A673 (cell line): ENCODE measurements at regions not wholly inside any gene's neighbourhood (a gene's known extent, or its start where the extent isn't known, plus 50 kb on each side); places are given as distances from the start of the nearest gene placed in this dataset.

Experiments used
- BruUV-seq: library from RNA; stranded (reverse); fragments of 400-500 nt; replicated peaks from 2 replicates; lab custom pipeline; 2021; lab: Mats Ljungman, UMichigan
- CTCF ChIA-PET: fragments of 300-600 bp; sonication (Branson Sonifier 250); formaldehyde crosslinking; loops from one replicate; lab custom pipeline; 2022; ENCODE audit warnings: antibody characterized with exemption; lab: Charles Lee
- POLR2A ChIA-PET: fragments of 300-600 bp; sonication (Branson Sonifier 250); formaldehyde crosslinking; loops from one replicate; lab custom pipeline; 2022; ENCODE audit warnings: antibody characterized with exemption; ENCODE audit not compliant: low non-redundant PET; lab: Charles Lee
- DNase-seq: peaks from one replicate; pipeline ENCODE4 v3.0.0-alpha.2; 2015; ENCODE audit warnings: low spot score
- H3K27ac ChIP-seq: fragments of 200-600 bp; sonication (generic); 2 replicates; pipeline ENCODE4 v1.5.1; 2016; ENCODE audit warnings: mixed run types, low read depth, mild to moderate bottlenecking, mixed read lengths, antibody characterized with exemption, low read length; ENCODE audit not compliant: poor library complexity, severe bottlenecking
- H3K27me3 ChIP-seq: fragments of 200-600 bp; sonication (generic); replicated peaks from 2 replicates; pipeline ENCODE4 v1.6.1; 2017; ENCODE audit warnings: mixed run types, low read depth, mild to moderate bottlenecking, mixed read lengths, antibody characterized with exemption, low read length; ENCODE audit not compliant: insufficient read depth, poor library complexity
- H3K36me3 ChIP-seq: fragments of 200-600 bp; sonication (generic); 2 replicates; pipeline ENCODE4 v1.6.1; 2016; ENCODE audit warnings: mixed run types, mild to moderate bottlenecking, mixed read lengths, antibody characterized with exemption, low read length; ENCODE audit not compliant: insufficient read depth, poor library complexity, severe bottlenecking
- H3K4me1 ChIP-seq: fragments of 200-600 bp; sonication (generic); 2 replicates; pipeline ENCODE4 v1.6.1; 2017; ENCODE audit warnings: mixed run types, mild to moderate bottlenecking, mixed read lengths, antibody characterized with exemption, low read length; ENCODE audit not compliant: insufficient read depth, poor library complexity, severe bottlenecking
- H3K4me3 ChIP-seq: fragments of 200-600 bp; sonication (generic); 2 replicates; pipeline ENCODE4 v1.5.1; 2016; ENCODE audit warnings: low read depth, mixed run types, mild to moderate bottlenecking, mixed read lengths, low read length; ENCODE audit not compliant: poor library complexity, severe bottlenecking
- H3K9me3 ChIP-seq: fragments of 200-600 bp; sonication (generic); 2 replicates; pipeline ENCODE4 v1.6.1; 2016; ENCODE audit warnings: mixed run types, low read depth, mild to moderate bottlenecking, mixed read lengths, antibody characterized with exemption, low read length; ENCODE audit not compliant: poor library complexity, severe bottlenecking
- EZH2 ChIP-seq: fragments of 200-600 bp; sonication (generic); IDR thresholded peaks from 2 replicates; pipeline ENCODE4 v1.6.1; 2017; ENCODE audit warnings: borderline replicate concordance, low read depth, mild to moderate bottlenecking, mixed read lengths, antibody characterized with exemption, low read length; ENCODE audit not compliant: poor library complexity, severe bottlenecking
- intact Hi-C: fragments of 100-400 bp; cut with micrococcal nuclease; formaldehyde crosslinking; loops from one replicate; pipeline ENCODE4 v1.10.0; 2022; ENCODE audit not compliant: unreplicated experiment
- TF ChIP-seq, protein P1 (sequence below): fragments of 300-800, 200-600 bp; sonication (generic); conservative IDR thresholded peaks from 2 replicates; pipeline ENCODE4 v1.5.1; 2017; ENCODE audit warnings: low read depth, mild to moderate bottlenecking, antibody characterized with exemption, low read length, moderate library complexity, mixed read lengths

DNA sequence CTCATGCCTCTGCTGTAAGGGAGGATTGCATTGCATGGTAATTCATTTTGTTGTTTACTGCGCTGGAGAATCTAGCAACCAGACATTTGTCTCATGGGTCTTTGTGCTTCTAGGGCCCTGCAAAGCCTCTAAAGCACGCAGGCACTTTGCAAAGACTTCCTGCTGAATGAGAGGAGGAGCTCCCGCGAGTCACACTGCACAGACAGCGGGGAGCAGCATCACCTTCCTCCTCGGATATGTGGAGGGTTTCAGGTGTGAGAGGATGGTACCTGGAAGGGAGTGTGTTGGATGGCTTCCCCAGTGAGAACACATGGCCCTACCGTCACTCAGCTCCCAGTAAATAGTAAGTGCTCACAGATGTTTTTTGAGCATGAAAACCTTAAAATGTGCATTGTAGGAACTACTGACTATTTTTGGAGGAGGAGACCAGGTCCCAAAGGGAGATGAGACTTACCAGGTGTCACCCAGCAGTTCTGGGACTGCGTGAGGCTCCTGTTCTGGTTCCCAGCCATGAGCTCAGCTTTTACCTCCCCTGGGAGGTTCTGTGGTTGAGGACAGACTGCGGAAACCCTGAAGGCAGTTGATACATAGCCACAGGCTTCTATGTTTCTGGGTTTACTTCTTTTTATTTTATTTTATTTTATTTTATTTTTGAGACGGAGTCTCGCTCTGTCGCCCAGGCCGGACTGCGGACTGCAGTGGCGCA is 278.0 kb downstream of the FGF9 start:
- Histone ChIP-seq H3K9me3 (peaks cover 8% of the 10 kb centered on the region), H3K27me3 (no peaks in the 10 kb centered on the region), H3K36me3 (no peaks in the 10 kb centered on the region), H3K27ac (no peak overlapping the region), H3K4me3 (no peak overlapping the region), H3K4me1 (no peaks in the 10 kb centered on the region)
- ChIA-PET CTCF (no interaction called here), POLR2A (no interaction called here)
- DNase-seq = no peak
- TF ChIP-seq, protein P1, sequence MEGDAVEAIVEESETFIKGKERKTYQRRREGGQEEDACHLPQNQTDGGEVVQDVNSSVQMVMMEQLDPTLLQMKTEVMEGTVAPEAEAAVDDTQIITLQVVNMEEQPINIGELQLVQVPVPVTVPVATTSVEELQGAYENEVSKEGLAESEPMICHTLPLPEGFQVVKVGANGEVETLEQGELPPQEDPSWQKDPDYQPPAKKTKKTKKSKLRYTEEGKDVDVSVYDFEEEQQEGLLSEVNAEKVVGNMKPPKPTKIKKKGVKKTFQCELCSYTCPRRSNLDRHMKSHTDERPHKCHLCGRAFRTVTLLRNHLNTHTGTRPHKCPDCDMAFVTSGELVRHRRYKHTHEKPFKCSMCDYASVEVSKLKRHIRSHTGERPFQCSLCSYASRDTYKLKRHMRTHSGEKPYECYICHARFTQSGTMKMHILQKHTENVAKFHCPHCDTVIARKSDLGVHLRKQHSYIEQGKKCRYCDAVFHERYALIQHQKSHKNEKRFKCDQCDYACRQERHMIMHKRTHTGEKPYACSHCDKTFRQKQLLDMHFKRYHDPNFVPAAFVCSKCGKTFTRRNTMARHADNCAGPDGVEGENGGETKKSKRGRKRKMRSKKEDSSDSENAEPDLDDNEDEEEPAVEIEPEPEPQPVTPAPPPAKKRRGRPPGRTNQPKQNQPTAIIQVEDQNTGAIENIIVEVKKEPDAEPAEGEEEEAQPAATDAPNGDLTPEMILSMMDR = no peak
- TF ChIP-seq EZH2 = no peak
- intact Hi-C loops = no loop called here
- no TSS peak for BruUV-seq

DNA sequence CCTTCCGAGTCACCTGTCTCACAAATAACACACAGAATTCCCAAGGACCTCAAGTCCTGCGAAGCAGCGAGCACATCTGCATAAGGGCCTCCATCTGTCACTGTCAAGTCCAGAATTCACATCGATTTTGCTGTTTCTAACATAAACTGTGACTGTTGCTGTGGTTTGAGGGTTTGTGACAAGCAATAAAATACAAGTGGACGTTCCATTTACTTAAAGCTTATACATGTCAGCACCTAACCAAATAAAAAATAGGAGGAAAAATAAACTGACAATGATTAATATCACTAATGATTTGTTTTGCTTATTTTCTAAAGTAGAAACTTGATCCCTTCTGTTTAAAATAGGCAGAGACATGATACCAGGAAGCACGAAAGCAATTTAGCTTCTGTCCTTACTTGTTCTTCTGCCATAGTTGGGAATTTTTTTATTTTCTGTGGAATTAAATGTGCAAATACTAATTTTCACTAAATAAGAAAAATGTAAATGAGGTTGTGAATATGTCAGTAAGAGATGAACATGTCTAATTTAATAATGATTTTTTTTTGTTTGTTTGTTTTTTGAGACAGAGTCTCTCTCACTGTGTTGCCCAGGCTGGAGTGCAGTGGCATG is 279.1 kb downstream of the FGF9 start:
- H3K27me3 ChIP-seq = no peaks in the 10 kb centered on the region
- no peak overlapping the region for H3K4me3 ChIP-seq
- no peaks in the 10 kb centered on the region for H3K4me1 ChIP-seq
- no TSS peak for BruUV-seq
- intact Hi-C loops = no loop called here
- CTCF ChIA-PET = no interaction called here
- peaks cover 8% of the 10 kb centered on the region for H3K9me3 ChIP-seq
- no peaks in the 10 kb centered on the region for H3K36me3 ChIP-seq
- no peak for TF ChIP-seq EZH2
- TF ChIP-seq, protein P1 = no peak
- no peak for DNase-seq
- H3K27ac ChIP-seq = no peak overlapping the region
- POLR2A ChIA-PET = no interaction called here

DNA sequence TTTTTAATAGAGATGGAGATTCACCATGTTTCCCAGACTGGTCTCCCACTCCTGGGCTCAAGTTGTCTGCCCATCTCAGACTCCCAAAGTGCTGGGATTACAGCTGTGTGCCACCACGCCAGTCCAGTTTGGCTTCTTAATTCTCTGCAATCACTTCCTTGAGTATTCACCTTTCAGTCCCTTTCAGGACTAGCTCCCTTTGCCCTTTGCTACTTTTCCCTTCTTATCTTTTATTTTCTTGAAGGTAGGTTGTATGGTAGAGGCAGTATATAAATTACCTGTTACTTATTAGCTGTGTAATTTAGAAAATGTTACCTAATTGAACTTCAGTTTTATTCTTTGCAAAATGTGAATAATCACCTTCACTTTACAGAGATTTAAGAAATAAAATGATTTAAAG is 285.8 kb downstream of the FGF9 start:
- Histone ChIP-seq H3K36me3 (no peaks in the 10 kb centered on the region), H3K4me3 (no peak overlapping the region), H3K27ac (no peak overlapping the region), H3K27me3 (no peaks in the 10 kb centered on the region), H3K9me3 (no peaks in the 10 kb centered on the region), H3K4me1 (no peaks in the 10 kb centered on the region)
- intact Hi-C loops = no loop called here
- DNase-seq = no peak
- TF ChIP-seq, protein P1 = no peak
- no peak for TF ChIP-seq EZH2
- BruUV-seq = no TSS peak
- ChIA-PET CTCF (no interaction called here), POLR2A (no interaction called here)
